ENCODE measurements at regions not wholly inside any gene's neighbourhood (a gene's known extent, or its start where the extent isn't known, plus 50 kb on each side); places are given as distances from the start of the nearest gene placed in this dataset.

- no peak for TF ChIP-seq CTCF (IDR thresholded peaks at IDR 0.05)
- no peak for TF ChIP-seq POLR2A (IDR thresholded peaks at IDR 0.05)
These were observed 322.3 kb upstream of the IGFBP3 start for GRCh38 chr7:46243406-46243805.
